ENCODE measurements at regions not wholly inside any gene's neighbourhood (a gene's known extent, or its start where the extent isn't known, plus 50 kb on each side); places are given as distances from the start of the nearest gene placed in this dataset.

DNA sequence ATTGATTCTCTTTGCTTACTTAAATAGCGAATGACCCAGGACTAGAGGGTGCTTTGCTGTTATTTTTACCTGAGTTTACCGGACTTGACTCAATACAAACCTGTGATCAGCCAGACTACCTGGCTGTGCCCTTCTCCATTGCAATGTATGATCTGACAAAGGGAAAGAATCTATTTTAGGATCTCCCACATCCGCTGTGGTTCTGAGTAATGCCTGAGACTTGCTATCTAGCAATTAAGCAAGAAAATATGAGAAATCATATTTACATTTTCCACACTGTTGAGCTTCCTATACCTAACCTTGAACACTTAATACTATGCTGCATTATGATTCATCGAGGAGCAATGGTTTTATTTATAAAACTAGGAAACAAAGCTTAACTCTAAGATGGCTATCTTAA, 215.2 kb downstream of the RAD51AP2 start:
- TF ChIP-seq, protein P1, sequence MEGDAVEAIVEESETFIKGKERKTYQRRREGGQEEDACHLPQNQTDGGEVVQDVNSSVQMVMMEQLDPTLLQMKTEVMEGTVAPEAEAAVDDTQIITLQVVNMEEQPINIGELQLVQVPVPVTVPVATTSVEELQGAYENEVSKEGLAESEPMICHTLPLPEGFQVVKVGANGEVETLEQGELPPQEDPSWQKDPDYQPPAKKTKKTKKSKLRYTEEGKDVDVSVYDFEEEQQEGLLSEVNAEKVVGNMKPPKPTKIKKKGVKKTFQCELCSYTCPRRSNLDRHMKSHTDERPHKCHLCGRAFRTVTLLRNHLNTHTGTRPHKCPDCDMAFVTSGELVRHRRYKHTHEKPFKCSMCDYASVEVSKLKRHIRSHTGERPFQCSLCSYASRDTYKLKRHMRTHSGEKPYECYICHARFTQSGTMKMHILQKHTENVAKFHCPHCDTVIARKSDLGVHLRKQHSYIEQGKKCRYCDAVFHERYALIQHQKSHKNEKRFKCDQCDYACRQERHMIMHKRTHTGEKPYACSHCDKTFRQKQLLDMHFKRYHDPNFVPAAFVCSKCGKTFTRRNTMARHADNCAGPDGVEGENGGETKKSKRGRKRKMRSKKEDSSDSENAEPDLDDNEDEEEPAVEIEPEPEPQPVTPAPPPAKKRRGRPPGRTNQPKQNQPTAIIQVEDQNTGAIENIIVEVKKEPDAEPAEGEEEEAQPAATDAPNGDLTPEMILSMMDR (conservative IDR thresholded peaks at IDR 0.05; ENCODE audit: low read depth in 2 of 2) = no peak
- TF ChIP-seq CREB1 (CRISPR knock-in tag; IDR thresholded peaks at IDR 0.05; ENCODE audit: low read depth) (no peak), JUNB (IDR thresholded peaks at IDR 0.05; ENCODE audit: unreplicated experiment) (no peak), ZNF331 (CRISPR knock-in tag; IDR thresholded peaks at IDR 0.05; ENCODE audit: low read depth) (no peak), EZH2 (IDR thresholded peaks at IDR 0.05; ENCODE audit: low read depth, unreplicated experiment) (no peak), EZH2phosphoT487 (IDR thresholded peaks at IDR 0.05; ENCODE audit: unreplicated experiment) (no peak), STAT1 (IDR thresholded peaks at IDR 0.05; ENCODE audit: unreplicated experiment) (no peak)
- TF ChIP-seq, protein P2, sequence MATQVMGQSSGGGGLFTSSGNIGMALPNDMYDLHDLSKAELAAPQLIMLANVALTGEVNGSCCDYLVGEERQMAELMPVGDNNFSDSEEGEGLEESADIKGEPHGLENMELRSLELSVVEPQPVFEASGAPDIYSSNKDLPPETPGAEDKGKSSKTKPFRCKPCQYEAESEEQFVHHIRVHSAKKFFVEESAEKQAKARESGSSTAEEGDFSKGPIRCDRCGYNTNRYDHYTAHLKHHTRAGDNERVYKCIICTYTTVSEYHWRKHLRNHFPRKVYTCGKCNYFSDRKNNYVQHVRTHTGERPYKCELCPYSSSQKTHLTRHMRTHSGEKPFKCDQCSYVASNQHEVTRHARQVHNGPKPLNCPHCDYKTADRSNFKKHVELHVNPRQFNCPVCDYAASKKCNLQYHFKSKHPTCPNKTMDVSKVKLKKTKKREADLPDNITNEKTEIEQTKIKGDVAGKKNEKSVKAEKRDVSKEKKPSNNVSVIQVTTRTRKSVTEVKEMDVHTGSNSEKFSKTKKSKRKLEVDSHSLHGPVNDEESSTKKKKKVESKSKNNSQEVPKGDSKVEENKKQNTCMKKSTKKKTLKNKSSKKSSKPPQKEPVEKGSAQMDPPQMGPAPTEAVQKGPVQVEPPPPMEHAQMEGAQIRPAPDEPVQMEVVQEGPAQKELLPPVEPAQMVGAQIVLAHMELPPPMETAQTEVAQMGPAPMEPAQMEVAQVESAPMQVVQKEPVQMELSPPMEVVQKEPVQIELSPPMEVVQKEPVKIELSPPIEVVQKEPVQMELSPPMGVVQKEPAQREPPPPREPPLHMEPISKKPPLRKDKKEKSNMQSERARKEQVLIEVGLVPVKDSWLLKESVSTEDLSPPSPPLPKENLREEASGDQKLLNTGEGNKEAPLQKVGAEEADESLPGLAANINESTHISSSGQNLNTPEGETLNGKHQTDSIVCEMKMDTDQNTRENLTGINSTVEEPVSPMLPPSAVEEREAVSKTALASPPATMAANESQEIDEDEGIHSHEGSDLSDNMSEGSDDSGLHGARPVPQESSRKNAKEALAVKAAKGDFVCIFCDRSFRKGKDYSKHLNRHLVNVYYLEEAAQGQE (IDR thresholded peaks at IDR 0.05; ENCODE audit: unreplicated experiment) = no peak

Data from GM23338 (cell line).